Left lung (tissue), 4 donors: ENCODE measurements at regions not wholly inside any gene's neighbourhood (a gene's known extent, or its start where the extent isn't known, plus 50 kb on each side); places are given as distances from the start of the nearest gene placed in this dataset.

Source experiments
- ATAC-seq: fragments of 200-7000 bp; cut with Tn5 transposase; one replicate; pipeline ENCODE4 v1.9.1; 2020; ENCODE audit warnings: moderate library complexity
- DNase-seq, 4 donors: peaks; one replicate each; pipeline ENCODE4 v3.0.0-alpha.2; 2013 to 2020
- H3K27ac ChIP-seq, 2 donors: fragments of 200-600 bp; sonication (generic) in 1 of 2; one replicate each; pipeline versions ENCODE4 v1.5.0 to v1.8.0; 2020 to 2021
- H3K27me3 ChIP-seq, 2 donors: fragments of 200-600 bp; sonication (generic) in 1 of 2; one replicate each; pipeline versions ENCODE4 v1.5.0 to v1.8.0; 2020 to 2021
- H3K36me3 ChIP-seq, 2 donors: fragments of 200-600 bp; sonication (generic) in 1 of 2; one replicate each; pipeline versions ENCODE4 v1.5.0 to v1.8.0; 2020 to 2021
- H3K4me1 ChIP-seq, 2 donors: fragments of 200-600 bp; one replicate each; pipeline ENCODE4 v1.8.0; 2021
- H3K4me3 ChIP-seq, 2 donors: fragments of 200-600 bp; sonication (generic) in 1 of 2; one replicate each; pipeline versions ENCODE4 v1.5.0 to v1.8.0; 2020 to 2021; ENCODE audit warnings: mild to moderate bottlenecking in 1 of 2
- H3K9me3 ChIP-seq, 2 donors: fragments of 200-600 bp; sonication (generic) in 1 of 2; one replicate each; pipeline versions ENCODE4 v1.5.0 to v1.8.0; 2020 to 2021
- CTCF ChIP-seq, 2 donors: fragments of 200-600 bp; sonication (generic) in 1 of 2; IDR thresholded peaks; one replicate each; pipeline versions ENCODE4 v1.5.0 to v1.8.0; 2021; ENCODE audit warnings: antibody characterized with exemption in 2 of 2
- intact Hi-C, 2 donors: fragments of 100-400 bp; cut with DNase I; formaldehyde crosslinking; loops; one replicate each; pipeline versions ENCODE4 v1.11.2 to v1.14.2; 2022
- donor health status: DM: no; HTN: yes; CAD: no.
- donor health status: DM: no; HTN: no; CAD: no.

- Histone ChIP-seq H3K27ac (no peak overlapping the region), H3K4me3 (no peak overlapping the region), H3K27me3 (no peaks in the 10 kb centered on the region), H3K36me3 (no peaks in the 10 kb centered on the region), H3K4me1 (peaks cover 0 to 20% of the 10 kb centered on the region in 2 donors), H3K9me3 (no peaks in the 10 kb centered on the region)
- DNase-seq = peak in 1 of 4 donors; percentile 55
- no peak for ATAC-seq
- intact Hi-C loops = no loop called here
- no peak for TF ChIP-seq CTCF (IDR thresholded peaks at IDR 0.05)
These were observed 565.4 kb downstream of the TNS1 start for GRCh38 chr2:217437290-217437870.

- TF ChIP-seq CTCF (IDR thresholded peaks at IDR 0.05) = no peak
- ATAC-seq = peak; percentile 66
- peaks cover 0 to 20% of the 10 kb centered on the region in 2 donors for H3K4me1 ChIP-seq
- peak overlapping the region in 1 of 2 donors; percentile 4 for H3K27ac ChIP-seq
- H3K4me3 ChIP-seq = no peak overlapping the region
- H3K36me3 ChIP-seq = no peaks in the 10 kb centered on the region
- no peaks in the 10 kb centered on the region for H3K9me3 ChIP-seq
- peak in 1 of 4 donors; percentile 38 for DNase-seq
- H3K27me3 ChIP-seq = no peaks in the 10 kb centered on the region
- intact Hi-C loops = no loop called here
These were observed 566.4 kb downstream of the TNS1 start for GRCh38 chr2:217436386-217436785.

- Histone ChIP-seq H3K4me3 (no peak overlapping the region), H3K36me3 (no peaks in the 10 kb centered on the region), H3K27ac (peak overlapping the region in 1 of 2 donors; percentile 49), H3K9me3 (no peaks in the 10 kb centered on the region), H3K27me3 (no peaks in the 10 kb centered on the region), H3K4me1 (peaks cover 0 to 20% of the 10 kb centered on the region in 2 donors)
- intact Hi-C loops = no loop called here
- ATAC-seq (peak; percentile 97), DNase-seq (peak; percentile 71 to 97 (median 90))
- TF ChIP-seq CTCF (IDR thresholded peaks at IDR 0.05) = no peak
These were observed 568.4 kb downstream of the TNS1 start for GRCh38 chr2:217434180-217434975.

GRCh38 chr2:217433522-217433921, 569.3 kb downstream of the TNS1 start:
- Histone ChIP-seq H3K36me3 (no peaks in the 10 kb centered on the region), H3K27me3 (no peaks in the 10 kb centered on the region), H3K27ac (no peak overlapping the region), H3K9me3 (no peaks in the 10 kb centered on the region), H3K4me1 (peaks cover 0 to 20% of the 10 kb centered on the region in 2 donors), H3K4me3 (no peak overlapping the region)
- TF ChIP-seq CTCF (IDR thresholded peaks at IDR 0.05) = no peak
- intact Hi-C loops = no loop called here
- ATAC-seq (no peak), DNase-seq (no peak)

GRCh38 chr2:217431577-217432269, 571.1 kb downstream of the TNS1 start:
- DNase-seq = no peak
- H3K36me3 ChIP-seq = no peaks in the 10 kb centered on the region
- no peak for ATAC-seq
- H3K4me3 ChIP-seq = no peak overlapping the region
- no peak overlapping the region for H3K27ac ChIP-seq
- H3K27me3 ChIP-seq = no peaks in the 10 kb centered on the region
- intact Hi-C loops = no loop called here
- H3K4me1 ChIP-seq = peaks cover 0 to 20% of the 10 kb centered on the region in 2 donors
- no peaks in the 10 kb centered on the region for H3K9me3 ChIP-seq
- no peak for TF ChIP-seq CTCF (IDR thresholded peaks at IDR 0.05)
